ENCODE measurements at regions not wholly inside any gene's neighbourhood (a gene's known extent, or its start where the extent isn't known, plus 50 kb on each side); places are given as distances from the start of the nearest gene placed in this dataset.

DNA sequence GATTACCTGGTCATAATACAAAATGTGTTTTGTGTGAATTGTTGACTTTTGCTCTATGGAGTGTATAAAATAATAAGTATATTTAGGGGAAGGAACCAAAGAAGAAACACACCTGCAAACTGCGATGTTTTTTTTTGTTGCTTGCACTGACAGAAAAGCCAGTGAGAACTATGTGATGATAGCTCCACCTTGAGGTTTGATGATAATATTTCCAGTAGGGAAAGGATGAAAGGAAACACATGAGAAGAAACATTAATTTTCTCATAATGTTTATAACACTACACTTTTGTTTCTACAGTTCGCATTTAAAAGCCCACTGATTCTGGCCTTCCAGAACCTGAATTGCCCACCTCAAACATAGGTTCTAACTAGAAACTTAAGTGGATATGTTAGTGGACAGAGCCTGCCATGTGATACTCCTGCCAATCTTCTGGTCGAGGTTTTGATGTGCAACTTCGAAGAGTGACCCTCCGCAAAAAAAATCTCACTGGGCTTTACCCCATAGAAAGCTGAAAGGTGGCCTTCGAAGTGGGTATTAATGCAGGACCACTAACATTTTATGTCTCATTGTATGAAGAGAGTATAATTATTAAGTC lies 476.4 kb upstream of the SPHKAP start:
- Histone ChIP-seq H3F3A (ENCODE audit: insufficient read depth, low read length) (no peaks in the 10 kb centered on the region), H3K4me2 (ENCODE audit: low read length) (no peak overlapping the region), H3K9me3 (ENCODE audit: low read length) (no peaks in the 10 kb centered on the region), H2AFZ (ENCODE audit: low read length) (no peak overlapping the region), H3K79me2 (ENCODE audit: insufficient read depth, low read length) (no peaks in the 10 kb centered on the region), H3K9ac (ENCODE audit: low read length) (no peak overlapping the region), H3K27ac (ENCODE audit: low read depth, low read length, poor library complexity, severe bottlenecking) (no peak overlapping the region), H3K4me1 (ENCODE audit: insufficient read depth, low read length, severe bottlenecking) (no peaks in the 10 kb centered on the region), H3K4me3 (ENCODE audit: low read depth, low read length, poor library complexity, severe bottlenecking) (no peak overlapping the region), H3K9me2 (ENCODE audit: low read depth, low read length) (no peaks in the 10 kb centered on the region), H3K27me3 (ENCODE audit: insufficient read depth, low read length) (no peaks in the 10 kb centered on the region), H4K20me1 (ENCODE audit: insufficient read depth, low read length) (no peaks in the 10 kb centered on the region; the same call in 1 of the 2 replicates), H3K36me3 (ENCODE audit: insufficient read depth, low read length) (no peaks in the 10 kb centered on the region)
- TF ChIP-seq, protein P1, sequence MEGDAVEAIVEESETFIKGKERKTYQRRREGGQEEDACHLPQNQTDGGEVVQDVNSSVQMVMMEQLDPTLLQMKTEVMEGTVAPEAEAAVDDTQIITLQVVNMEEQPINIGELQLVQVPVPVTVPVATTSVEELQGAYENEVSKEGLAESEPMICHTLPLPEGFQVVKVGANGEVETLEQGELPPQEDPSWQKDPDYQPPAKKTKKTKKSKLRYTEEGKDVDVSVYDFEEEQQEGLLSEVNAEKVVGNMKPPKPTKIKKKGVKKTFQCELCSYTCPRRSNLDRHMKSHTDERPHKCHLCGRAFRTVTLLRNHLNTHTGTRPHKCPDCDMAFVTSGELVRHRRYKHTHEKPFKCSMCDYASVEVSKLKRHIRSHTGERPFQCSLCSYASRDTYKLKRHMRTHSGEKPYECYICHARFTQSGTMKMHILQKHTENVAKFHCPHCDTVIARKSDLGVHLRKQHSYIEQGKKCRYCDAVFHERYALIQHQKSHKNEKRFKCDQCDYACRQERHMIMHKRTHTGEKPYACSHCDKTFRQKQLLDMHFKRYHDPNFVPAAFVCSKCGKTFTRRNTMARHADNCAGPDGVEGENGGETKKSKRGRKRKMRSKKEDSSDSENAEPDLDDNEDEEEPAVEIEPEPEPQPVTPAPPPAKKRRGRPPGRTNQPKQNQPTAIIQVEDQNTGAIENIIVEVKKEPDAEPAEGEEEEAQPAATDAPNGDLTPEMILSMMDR (IDR thresholded peaks at IDR 0.05; ENCODE audit: low read length) = peak; percentile 55; the same call in 1 of the 2 replicates
- TF ChIP-seq EZH2 (IDR thresholded peaks at IDR 0.05; ENCODE audit: borderline replicate concordance, low read length) = no peak

DNA sequence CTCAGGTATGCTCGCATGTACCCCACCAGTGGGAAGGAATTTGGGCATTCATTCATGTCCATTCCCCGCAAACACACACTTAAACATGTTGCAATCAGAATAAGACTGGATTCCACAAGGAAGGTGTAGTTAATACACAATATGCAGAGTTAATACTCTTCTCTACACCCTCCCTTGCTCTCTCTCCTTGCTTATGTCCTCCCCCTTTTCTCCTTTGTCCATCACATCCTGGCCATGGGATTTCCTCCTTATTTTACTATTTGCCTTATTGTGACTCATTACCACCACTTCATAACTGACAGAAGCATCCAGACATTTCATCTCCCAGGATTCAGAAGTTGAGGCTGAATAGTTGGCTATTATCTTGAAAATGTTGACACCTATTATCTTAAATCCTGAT lies 473.8 kb upstream of the SPHKAP start:
- Histone ChIP-seq H3K4me1 (ENCODE audit: insufficient read depth, low read length, severe bottlenecking) (no peaks in the 10 kb centered on the region), H3K9me3 (ENCODE audit: low read length) (no peaks in the 10 kb centered on the region), H3K9me2 (ENCODE audit: low read depth, low read length) (no peaks in the 10 kb centered on the region), H3K27me3 (ENCODE audit: insufficient read depth, low read length) (no peaks in the 10 kb centered on the region), H3K4me3 (ENCODE audit: low read depth, low read length, poor library complexity, severe bottlenecking) (no peak overlapping the region), H3F3A (ENCODE audit: insufficient read depth, low read length) (no peaks in the 10 kb centered on the region), H3K27ac (ENCODE audit: low read depth, low read length, poor library complexity, severe bottlenecking) (no peak overlapping the region), H2AFZ (ENCODE audit: low read length) (no peak overlapping the region), H4K20me1 (ENCODE audit: insufficient read depth, low read length) (no peaks in the 10 kb centered on the region; the same call in 1 of the 2 replicates), H3K79me2 (ENCODE audit: insufficient read depth, low read length) (no peaks in the 10 kb centered on the region), H3K4me2 (ENCODE audit: low read length) (no peak overlapping the region), H3K9ac (ENCODE audit: low read length) (no peak overlapping the region), H3K36me3 (ENCODE audit: insufficient read depth, low read length) (no peaks in the 10 kb centered on the region)
- TF ChIP-seq, protein P1 (IDR thresholded peaks at IDR 0.05; ENCODE audit: low read length) = no peak
- TF ChIP-seq EZH2 (IDR thresholded peaks at IDR 0.05; ENCODE audit: borderline replicate concordance, low read length) = no peak

DNA sequence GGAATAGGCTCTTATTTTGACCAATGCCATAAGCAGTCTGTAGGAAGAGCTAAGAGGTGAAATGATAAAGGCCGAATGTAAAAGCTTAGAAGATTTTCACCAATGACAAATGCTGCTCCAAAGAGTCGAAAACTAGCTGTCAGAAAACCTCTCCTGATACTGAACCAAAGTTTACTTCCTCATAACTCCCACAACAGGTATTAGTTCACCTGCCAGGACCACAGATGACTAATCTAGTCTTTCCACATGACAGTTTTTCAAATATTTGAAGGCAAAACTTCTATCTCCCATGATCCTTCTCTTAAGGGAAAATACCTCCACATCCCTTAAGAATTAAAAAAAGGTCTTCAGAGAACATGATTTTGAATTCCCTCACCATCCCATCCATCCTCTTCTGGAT lies 473.2 kb upstream of the SPHKAP start:
- Histone ChIP-seq H3K4me3 (ENCODE audit: low read depth, low read length, poor library complexity, severe bottlenecking) (no peak overlapping the region), H3K4me2 (ENCODE audit: low read length) (no peak overlapping the region), H3K9me3 (ENCODE audit: low read length) (no peaks in the 10 kb centered on the region), H3K9ac (ENCODE audit: low read length) (no peak overlapping the region), H3K27me3 (ENCODE audit: insufficient read depth, low read length) (no peaks in the 10 kb centered on the region), H2AFZ (ENCODE audit: low read length) (no peak overlapping the region), H3F3A (ENCODE audit: insufficient read depth, low read length) (no peaks in the 10 kb centered on the region), H3K27ac (ENCODE audit: low read depth, low read length, poor library complexity, severe bottlenecking) (no peak overlapping the region), H3K4me1 (ENCODE audit: insufficient read depth, low read length, severe bottlenecking) (no peaks in the 10 kb centered on the region), H4K20me1 (ENCODE audit: insufficient read depth, low read length) (no peaks in the 10 kb centered on the region; the same call in 1 of the 2 replicates), H3K9me2 (ENCODE audit: low read depth, low read length) (no peaks in the 10 kb centered on the region), H3K36me3 (ENCODE audit: insufficient read depth, low read length) (no peaks in the 10 kb centered on the region), H3K79me2 (ENCODE audit: insufficient read depth, low read length) (no peaks in the 10 kb centered on the region)
- TF ChIP-seq, protein P1 (IDR thresholded peaks at IDR 0.05; ENCODE audit: low read length) = no peak
- no peak for TF ChIP-seq EZH2 (IDR thresholded peaks at IDR 0.05; ENCODE audit: borderline replicate concordance, low read length)
